ENCODE measurements at regions not wholly inside any gene's neighbourhood (a gene's known extent, or its start where the extent isn't known, plus 50 kb on each side); places are given as distances from the start of the nearest gene placed in this dataset.

- DNase-seq (ENCODE audit: low read depth) = no peak
Measured at GRCh38 chr2:19442731-19443130, 84.3 kb upstream of the OSR1 start.

- DNase-seq (ENCODE audit: low read depth) = no peak
Measured at GRCh38 chr2:19439081-19439480, 80.7 kb upstream of the OSR1 start.

- peak; percentile 87 for DNase-seq (ENCODE audit: low read depth)
Measured at GRCh38 chr2:19435815-19436214, 77.4 kb upstream of the OSR1 start.

GRCh38 chr2:19434413-19434812, 76.0 kb upstream of the OSR1 start:
- no peak for DNase-seq (ENCODE audit: low read depth)

GRCh38 chr2:19426941-19427340, 68.5 kb upstream of the OSR1 start:
- DNase-seq (ENCODE audit: low read depth) = no peak

- DNase-seq (ENCODE audit: low read depth) = no peak
Measured at GRCh38 chr2:19426144-19426543, 67.7 kb upstream of the OSR1 start.

GRCh38 chr2:19425419-19425818, 67.0 kb upstream of the OSR1 start:
- DNase-seq (ENCODE audit: low read depth) = no peak

GRCh38 chr2:19419211-19419880, 60.9 kb upstream of the OSR1 start:
- no peak for DNase-seq (ENCODE audit: low read depth)

GRCh38 chr2:19416784-19417684, 58.6 kb upstream of the OSR1 start:
- DNase-seq (ENCODE audit: low read depth) = no peak

- no peak for DNase-seq (ENCODE audit: low read depth)
Measured at GRCh38 chr2:19416083-19416482, 57.7 kb upstream of the OSR1 start.

GRCh38 chr2:19409046-19409445, 50.6 kb upstream of the OSR1 start:
- peak; percentile 71 for DNase-seq (ENCODE audit: low read depth)

- DNase-seq (ENCODE audit: low read depth) = peak; percentile 66
Measured at GRCh38 chr2:19408592-19408991, 50.2 kb upstream of the OSR1 start.

Measured in RPMI7951 (cell line).